HG02970 (cell line): ENCODE measurements at regions not wholly inside any gene's neighbourhood (a gene's known extent, or its start where the extent isn't known, plus 50 kb on each side); places are given as distances from the start of the nearest gene placed in this dataset.

Source experiments
- ATAC-seq: cut with Tn5 transposase; IDR thresholded peaks from one replicate; pipeline ENCODE4 v1.9.1; 2021; ENCODE audit warnings: mild to moderate bottlenecking, moderate library complexity, moderate number of reproducible peaks; ENCODE audit not compliant: unreplicated experiment, low FRiP score

DNA sequence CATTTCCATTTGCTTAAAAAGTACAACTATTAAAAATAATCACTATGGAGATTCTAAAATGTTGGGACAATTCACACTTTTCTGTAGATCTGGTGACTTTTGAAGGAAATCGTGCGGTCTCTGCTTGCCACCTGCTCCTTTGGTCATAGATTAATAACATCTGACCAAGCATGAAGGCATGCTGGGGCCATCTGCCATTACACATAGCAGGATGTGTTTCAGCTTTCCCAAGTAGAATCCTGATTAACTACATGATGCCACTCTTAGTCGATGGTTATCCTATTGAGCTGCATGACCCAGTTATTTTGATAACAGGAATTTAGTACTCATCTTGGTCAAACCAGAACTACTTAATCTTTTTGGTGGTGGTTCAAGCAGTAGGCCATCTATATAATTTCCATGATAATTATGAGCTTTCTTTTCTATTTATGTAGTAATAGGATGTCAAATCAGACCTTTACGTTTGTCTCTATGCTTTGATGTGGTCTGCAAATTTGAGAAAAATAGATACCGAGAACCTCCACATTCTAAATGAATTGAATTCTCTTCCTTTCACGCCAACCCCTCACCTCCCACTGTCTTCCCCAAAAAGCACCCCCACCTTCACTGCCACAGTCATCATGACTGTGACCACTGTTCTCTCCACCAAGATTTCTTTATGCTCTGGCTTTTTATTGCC, 158.1 kb downstream of the DIPK2A start:
- ATAC-seq = no peak

- ATAC-seq = no peak
Measured at GRCh38 chr3:144141074-144141473, 169.5 kb downstream of the DIPK2A start.

DNA sequence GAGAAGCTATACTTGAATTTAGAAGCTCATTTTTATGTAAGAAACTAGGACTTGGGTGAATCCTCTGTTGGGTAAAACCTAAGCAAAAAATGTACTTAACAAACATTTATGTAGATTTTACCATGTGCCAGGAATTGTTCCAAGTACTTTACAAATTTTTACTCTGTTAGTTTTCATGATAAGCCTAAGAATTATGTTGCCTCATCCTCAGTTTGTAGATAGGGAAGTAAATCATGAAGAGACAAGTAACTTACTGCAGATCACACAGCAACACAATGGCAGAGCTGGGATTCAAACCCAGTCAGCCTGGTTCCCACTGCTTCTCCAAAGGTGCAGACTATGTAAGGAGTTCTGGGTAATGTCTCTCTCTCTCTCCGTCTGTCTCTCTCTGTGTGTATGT, 169.9 kb downstream of the DIPK2A start:
- ATAC-seq = no peak

GRCh38 chr3:144142151-144142840, 170.7 kb downstream of the DIPK2A start:
- ATAC-seq = no peak

DNA sequence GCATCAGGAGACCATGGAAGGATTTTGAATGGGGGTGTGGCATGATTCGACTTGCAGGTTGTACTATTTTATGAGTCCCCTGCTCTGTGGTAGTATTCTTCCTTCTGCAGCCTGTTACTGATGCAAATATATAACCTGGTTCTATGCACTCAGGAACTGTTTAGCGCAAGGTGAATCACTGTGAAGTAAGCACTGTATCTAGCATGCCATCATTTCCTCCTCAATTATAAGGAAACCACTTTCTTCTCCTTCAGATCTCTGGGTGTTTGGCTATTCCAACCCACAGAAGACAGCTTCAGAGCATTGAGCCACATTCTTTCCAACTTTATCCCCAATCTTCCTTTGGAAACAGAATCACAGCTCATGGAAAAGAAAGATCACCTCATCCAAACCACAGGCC, 176.7 kb downstream of the DIPK2A start:
- ATAC-seq = no peak

DNA sequence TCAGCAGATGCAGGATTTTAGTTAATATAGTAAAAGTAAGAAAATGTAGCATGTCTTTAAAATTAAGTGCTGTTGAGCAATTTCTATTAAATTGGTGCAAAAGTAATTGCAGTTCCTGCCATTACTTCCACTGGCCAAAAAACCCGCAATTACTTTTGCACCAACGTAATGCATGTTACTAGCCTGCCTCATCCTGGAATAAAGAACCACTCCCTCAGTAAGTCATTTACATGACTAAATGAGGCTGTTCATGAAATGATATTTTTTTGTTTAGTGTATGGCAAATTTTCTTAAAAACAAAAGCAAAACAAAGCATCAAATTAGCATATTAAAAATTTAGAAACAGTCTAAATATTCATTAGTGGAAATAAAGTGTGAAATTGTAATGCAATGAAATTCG, 180.4 kb downstream of the DIPK2A start:
- ATAC-seq = no peak

GRCh38 chr3:144160627-144161026, 189.0 kb downstream of the DIPK2A start:
- ATAC-seq = no peak

DNA sequence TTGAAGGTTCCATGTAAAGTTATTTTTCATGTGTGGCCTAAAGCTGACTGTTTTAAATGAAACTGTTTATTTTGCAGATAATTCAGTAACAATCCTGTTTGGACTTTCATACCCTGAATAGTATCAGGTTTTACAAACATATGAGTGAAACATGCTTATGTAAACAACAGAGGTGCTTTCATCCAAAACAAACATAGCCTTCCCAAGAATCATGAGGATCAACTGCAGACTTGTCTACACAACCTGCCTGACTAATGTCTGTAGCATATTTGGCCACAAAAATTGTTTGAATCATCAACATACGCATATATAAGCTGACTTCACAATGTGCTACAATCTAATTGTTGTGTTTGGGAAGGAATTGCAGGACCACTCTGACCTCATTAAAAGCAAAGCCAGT, 190.4 kb downstream of the DIPK2A start:
- no peak for ATAC-seq

DNA sequence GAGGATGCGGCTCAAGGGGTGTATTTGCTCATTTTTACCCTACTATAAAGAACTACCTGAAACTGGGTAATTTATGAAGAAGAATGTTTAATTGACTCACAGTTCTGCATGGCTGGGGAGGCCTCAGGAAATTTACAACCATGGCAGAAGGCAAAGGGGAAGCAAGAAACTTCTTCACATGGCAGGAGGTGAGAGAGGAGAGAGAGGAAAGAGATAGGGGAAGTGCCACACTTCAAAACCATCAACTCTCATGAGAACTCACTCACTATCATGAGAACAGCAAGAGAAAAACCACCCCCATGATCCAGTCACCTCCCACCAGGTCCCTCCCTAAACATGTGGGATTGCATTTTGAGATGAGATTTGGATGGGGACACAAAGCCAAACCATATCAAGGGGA, 192.7 kb downstream of the DIPK2A start:
- no peak for ATAC-seq

DNA sequence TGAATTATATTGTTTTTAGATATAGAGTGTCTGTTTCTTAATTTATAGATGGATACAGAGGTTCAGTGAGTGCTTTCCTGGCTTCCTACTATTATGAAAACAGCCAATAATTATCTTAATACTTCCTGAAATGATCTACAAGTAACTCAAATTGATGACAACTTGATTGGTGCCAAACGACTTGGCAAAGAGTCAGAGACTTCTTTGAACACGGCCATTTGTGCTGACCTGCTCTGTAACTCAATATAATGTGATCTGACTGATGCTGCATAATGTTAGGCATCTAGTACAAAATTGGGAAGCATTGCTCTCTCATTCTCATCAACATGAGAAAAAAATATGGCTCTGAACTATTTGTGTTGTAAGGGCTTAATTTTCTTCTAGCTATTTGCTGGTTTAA, 193.9 kb downstream of the DIPK2A start:
- no peak for ATAC-seq

DNA sequence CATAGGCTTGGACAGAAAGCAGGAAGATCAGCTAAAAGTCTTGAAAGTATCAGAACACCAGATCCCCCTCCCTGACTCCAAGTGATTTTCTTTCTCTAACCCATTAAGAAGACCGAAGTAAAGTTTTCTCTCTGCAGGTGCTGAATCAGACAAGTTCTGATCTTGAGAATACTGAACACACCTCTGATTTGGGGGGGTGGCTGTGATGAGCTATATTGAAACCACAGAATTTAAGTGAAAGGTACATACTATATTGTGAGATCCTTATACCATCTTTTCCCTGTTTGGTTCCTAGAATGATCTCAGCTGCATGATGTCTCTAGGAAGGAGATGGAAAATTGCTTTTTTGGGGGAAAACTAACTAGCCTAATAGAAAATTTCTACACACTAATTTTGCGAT, 196.0 kb downstream of the DIPK2A start:
- no peak for ATAC-seq

- no peak for ATAC-seq
Measured at GRCh38 chr3:144173491-144173890, 201.9 kb downstream of the DIPK2A start.

DNA sequence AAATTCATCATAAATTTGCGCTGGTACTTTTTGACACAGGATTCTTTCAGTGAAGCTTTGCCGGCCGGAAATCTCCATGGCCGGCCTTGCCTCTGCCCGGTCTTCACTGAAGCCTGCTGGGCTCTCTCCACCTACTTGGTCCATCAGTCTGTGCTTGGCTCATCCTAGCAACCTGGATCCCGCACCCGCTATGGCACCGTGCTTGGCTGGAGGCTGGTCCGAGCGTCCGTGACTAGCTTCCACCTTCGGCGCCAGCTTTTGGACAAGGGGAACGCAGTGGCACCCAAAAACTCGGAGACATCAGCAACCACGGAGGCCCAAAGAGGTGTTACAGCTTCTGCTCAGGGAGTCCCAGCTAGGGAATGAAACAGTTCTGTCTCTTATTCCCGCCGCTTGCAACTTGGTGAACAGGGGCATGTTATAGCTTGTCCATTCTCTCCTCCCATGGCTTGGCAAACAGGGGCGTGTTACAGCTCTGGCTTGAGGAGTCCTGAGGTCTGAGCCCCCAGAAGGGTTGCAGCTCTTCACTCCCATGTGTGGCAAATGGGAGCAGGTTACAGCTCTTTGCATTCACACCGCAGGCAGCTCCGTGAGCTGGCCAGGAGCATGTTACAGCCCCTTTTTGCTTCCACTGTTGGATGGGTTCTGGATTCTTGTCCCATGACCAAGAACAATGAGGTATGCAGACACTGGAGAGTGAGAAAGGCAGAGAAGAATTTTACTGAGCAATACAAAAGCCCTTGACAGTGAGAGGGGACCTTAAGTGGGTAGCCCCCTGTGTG, 204.2 kb downstream of the DIPK2A start:
- no peak for ATAC-seq

DNA sequence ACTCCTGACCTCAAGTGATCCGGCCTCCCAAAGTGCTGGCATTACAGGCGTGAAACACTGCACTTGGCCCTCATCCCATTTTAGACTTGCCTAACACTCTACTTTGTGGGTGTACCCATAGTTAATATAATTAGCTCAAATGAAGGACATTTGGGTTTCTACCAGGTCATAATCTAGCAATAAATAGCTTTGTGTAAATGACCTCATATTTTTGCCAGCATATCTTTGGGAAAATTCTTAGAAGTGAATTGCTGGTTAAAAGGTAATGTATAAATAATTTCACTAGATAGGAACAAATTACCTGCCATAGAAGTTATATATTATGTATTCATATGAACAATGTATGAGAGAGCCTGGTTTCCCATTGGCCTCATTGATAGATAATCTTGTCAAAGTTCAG, 206.0 kb downstream of the DIPK2A start:
- no peak for ATAC-seq

GRCh38 chr3:144178607-144179006, 207.0 kb downstream of the DIPK2A start:
- no peak for ATAC-seq

- no peak for ATAC-seq
Measured at GRCh38 chr3:144181062-144181461, 209.4 kb downstream of the DIPK2A start.

DNA sequence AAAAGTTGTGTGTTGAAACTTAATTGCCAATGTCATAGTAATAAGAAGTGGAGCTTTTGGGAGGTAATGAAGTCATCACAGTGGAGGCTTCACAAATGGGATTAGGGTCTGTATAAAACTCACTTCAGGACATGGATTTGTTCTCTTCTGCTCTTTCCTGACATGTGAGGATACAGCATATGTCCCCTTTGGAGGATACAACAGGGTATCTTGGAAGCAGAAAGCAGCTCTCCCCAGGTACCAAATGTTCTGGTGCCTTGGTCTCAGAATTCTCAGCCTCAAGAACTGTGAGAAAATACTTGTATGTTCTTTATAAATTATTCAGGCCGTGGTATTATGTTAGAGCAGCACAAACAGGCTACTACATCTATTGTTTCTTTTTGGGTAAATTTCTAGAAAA, 210.9 kb downstream of the DIPK2A start:
- no peak for ATAC-seq

DNA sequence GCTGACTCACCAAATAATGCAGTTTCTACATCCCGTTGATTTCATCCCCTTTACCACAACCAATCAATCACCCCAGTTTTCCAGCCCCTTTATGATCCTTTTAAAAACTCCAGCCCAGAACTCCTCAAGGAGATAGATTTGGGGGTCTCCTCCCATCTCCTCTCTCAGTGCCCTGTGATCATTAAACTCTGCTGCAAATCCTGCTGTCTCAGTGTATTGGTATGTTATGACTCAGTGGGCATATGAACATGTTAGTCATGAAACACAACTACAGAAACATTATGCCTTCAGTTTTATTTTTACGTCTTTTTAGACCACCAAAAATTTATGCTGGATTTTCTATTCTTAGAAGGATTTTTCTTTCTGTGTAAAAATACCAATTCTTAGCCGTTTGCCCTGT, 213.7 kb downstream of the DIPK2A start:
- ATAC-seq = no peak

DNA sequence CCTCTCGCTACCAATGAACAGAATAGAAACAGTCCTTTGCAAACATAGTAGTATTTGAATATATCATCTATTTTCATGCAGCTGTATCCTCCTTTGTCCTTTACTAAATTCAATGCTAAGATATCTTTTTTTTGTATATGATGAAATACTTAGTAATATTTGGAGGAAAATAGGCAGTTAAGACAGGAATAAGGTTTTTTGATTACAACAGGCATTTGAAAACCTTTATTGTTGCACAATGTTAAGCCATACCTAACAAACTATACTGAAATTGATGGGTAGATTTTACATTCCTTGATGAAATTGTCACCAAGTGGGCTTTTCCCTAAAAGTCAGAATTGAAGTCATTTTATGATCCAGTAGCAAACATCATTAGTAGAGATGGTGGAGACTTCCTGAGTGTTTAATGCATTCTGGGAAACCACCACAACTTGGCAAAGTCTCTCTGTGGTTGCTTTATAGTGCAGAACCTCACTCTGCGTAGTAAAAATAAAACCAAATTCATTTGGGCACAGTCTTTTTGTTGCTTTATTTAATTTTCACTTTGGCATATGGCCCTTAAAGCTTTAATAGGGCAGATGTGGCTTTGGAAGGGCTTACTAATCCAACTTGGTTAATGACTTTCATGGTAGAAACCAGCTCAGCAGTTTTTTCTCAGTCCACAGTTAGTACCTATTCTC, 216.0 kb downstream of the DIPK2A start:
- ATAC-seq = no peak

GRCh38 chr3:144189044-144189443, 217.4 kb downstream of the DIPK2A start:
- no peak for ATAC-seq

DNA sequence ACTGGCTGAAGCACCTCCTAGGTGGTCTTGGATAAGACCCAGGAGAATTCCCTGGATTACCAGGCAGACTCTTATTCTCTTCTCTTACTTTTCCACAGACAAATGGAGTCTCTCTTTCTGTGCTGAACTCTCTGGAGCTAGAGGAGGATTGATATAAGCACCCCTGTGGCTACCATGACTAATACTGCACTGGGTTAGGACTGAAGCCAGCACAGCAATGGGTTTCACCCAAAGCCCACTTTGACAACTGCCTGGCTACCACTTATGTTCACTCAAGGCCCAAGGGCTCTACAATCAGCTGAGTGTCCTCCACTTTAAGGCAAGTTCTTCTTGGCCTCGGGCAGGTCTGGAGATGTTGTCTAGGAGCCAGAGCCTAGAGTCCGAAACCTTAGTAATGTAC, 225.5 kb downstream of the DIPK2A start:
- ATAC-seq = no peak
